ENCODE measurements at regions not wholly inside any gene's neighbourhood (a gene's known extent, or its start where the extent isn't known, plus 50 kb on each side); places are given as distances from the start of the nearest gene placed in this dataset.

GRCh38 chr2:155714983-155715382 lies 617.5 kb downstream of the NR4A2 start:
- TF ChIP-seq CTCF (IDR thresholded peaks at IDR 0.05) = no peak
- TF ChIP-seq POLR2A (IDR thresholded peaks at IDR 0.05) = no peak

Data from right lobe of liver (tissue), 4 donors.